Testis (tissue), 2 donors: ENCODE measurements at regions not wholly inside any gene's neighbourhood (a gene's known extent, or its start where the extent isn't known, plus 50 kb on each side); places are given as distances from the start of the nearest gene placed in this dataset.

Experiments used
- POLR2A ChIP-seq: fragments of 450-650 bp; IDR thresholded peaks from one replicate; pipeline ENCODE4 v1.6.1; 2017; ENCODE audit warnings: antibody characterized with exemption, mild to moderate bottlenecking, moderate library complexity
- TF ChIP-seq, protein P1 (sequence below), 3 experiments: fragments of 450-650 bp in 2 of 3; fragments of 200-600 bp in 1 of 3; sonication (generic) in 1 of 3; IDR thresholded peaks; one replicate each; pipeline ENCODE4 v1.5.1; 2016 to 2019; ENCODE audit warnings: antibody characterized with exemption in 3 of 3, mild to moderate bottlenecking in 2 of 3, moderate library complexity in 1 of 3

DNA sequence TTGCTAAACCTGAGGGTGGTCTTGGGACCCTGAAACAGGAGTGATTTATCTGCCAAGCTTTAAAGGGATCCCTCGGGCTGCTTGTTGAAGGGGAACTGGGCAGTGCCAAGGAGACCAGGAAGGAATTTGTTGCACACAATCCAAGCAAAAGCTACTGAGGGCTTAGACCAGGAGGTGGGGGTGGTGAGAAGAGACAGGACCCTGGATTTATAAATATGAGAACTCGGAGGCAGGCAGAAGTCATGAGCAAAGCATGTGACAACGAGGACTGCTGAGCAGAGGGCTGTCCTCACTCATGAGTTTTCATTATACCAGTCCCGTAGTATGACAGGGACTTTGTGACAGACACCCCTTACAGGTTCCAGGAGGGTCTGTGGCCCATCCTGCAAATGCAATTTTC is 237.3 kb downstream of the DRD1 start:
- TF ChIP-seq, protein P1, sequence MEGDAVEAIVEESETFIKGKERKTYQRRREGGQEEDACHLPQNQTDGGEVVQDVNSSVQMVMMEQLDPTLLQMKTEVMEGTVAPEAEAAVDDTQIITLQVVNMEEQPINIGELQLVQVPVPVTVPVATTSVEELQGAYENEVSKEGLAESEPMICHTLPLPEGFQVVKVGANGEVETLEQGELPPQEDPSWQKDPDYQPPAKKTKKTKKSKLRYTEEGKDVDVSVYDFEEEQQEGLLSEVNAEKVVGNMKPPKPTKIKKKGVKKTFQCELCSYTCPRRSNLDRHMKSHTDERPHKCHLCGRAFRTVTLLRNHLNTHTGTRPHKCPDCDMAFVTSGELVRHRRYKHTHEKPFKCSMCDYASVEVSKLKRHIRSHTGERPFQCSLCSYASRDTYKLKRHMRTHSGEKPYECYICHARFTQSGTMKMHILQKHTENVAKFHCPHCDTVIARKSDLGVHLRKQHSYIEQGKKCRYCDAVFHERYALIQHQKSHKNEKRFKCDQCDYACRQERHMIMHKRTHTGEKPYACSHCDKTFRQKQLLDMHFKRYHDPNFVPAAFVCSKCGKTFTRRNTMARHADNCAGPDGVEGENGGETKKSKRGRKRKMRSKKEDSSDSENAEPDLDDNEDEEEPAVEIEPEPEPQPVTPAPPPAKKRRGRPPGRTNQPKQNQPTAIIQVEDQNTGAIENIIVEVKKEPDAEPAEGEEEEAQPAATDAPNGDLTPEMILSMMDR (IDR thresholded peaks at IDR 0.05), result no peak
- TF ChIP-seq POLR2A, result no peak
